ENCODE measurements at regions not wholly inside any gene's neighbourhood (a gene's known extent, or its start where the extent isn't known, plus 50 kb on each side); places are given as distances from the start of the nearest gene placed in this dataset.
"Not testable (repeated sequence)": the region's sequence is repeated elsewhere in the genome, so short reads cannot be mapped to it uniquely, and the experiment has no call there.

- no peak overlapping the region for H3K4me3 ChIP-seq
- H3K36me3 ChIP-seq: no peaks in the 10 kb centered on the region
- H3K9me3 ChIP-seq (replicated peaks): no peaks in the 10 kb centered on the region
- no peak for DNase-seq
- H3K4me1 ChIP-seq: no peaks in the 10 kb centered on the region
- H3K27me3 ChIP-seq: no peaks in the 10 kb centered on the region
- no peak overlapping the region for H3K27ac ChIP-seq
Measured at GRCh38 chr16:82295290-82296201, 125.5 kb upstream of the MPHOSPH6 start.

- H3K27ac ChIP-seq: no peak overlapping the region
- H3K27me3 ChIP-seq: no peaks in the 10 kb centered on the region
- no peaks in the 10 kb centered on the region for H3K9me3 ChIP-seq (replicated peaks)
- no peaks in the 10 kb centered on the region for H3K36me3 ChIP-seq
- DNase-seq: no peak
- H3K4me3 ChIP-seq: no peak overlapping the region
- no peaks in the 10 kb centered on the region for H3K4me1 ChIP-seq
Measured at GRCh38 chr16:82293671-82294070, 123.6 kb upstream of the MPHOSPH6 start.

DNA sequence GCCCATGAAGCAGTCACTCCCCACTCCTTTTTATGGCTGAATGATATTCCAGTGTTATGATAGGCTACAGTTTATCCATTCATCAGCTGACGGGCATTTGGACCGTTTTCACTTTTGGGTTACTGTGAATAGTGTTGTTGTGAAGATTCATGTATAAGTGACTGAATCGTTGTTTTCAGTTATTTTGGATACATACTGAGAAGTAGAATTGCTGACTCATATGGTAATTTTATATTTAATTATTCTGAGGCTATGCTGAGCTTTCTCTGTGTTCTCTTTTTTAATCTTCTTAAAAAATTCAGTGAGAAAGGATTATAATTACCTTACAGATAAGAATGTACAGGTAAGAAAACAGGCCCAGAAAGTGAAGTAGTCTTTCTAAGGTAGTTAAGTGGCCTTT lies 117.9 kb upstream of the MPHOSPH6 start:
- no peak for DNase-seq
- Histone ChIP-seq H3K4me3 (no peak overlapping the region), H3K9me3 (replicated peaks) (no peaks in the 10 kb centered on the region), H3K36me3 (no peaks in the 10 kb centered on the region), H3K4me1 (no peaks in the 10 kb centered on the region), H3K27ac (no peak overlapping the region), H3K27me3 (no peaks in the 10 kb centered on the region)

DNA sequence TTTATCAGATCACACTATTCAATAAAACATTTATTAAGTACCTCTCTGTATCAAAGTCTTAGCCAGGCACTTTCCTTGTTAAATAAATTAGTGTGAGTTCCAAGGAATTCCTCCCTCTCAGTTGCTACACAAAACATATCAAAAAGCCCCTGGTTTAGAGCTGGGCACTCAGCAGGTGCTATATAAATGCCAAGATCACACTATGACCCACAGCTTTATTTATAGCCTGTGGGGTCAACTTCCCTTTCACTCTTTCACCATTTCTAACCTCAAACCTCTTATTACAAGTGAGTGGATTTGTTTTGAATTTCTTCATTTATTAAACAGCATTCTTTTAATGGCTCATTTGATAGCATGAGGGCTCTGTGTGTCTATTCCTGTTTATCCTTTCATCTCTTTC lies 112.6 kb upstream of the MPHOSPH6 start:
- Histone ChIP-seq H3K4me3 (no peak overlapping the region), H3K36me3 (no peaks in the 10 kb centered on the region), H3K4me1 (no peaks in the 10 kb centered on the region), H3K27ac (no peak overlapping the region), H3K9me3 (replicated peaks) (no peaks in the 10 kb centered on the region), H3K27me3 (no peaks in the 10 kb centered on the region)
- no peak for DNase-seq

GRCh38 chr16:82281544-82281943 lies 111.5 kb upstream of the MPHOSPH6 start:
- no peak for DNase-seq
- H3K36me3 ChIP-seq: no peaks in the 10 kb centered on the region
- H3K4me1 ChIP-seq: no peaks in the 10 kb centered on the region
- H3K4me3 ChIP-seq: no peak overlapping the region
- H3K9me3 ChIP-seq (replicated peaks): no peaks in the 10 kb centered on the region
- no peaks in the 10 kb centered on the region for H3K27me3 ChIP-seq
- H3K27ac ChIP-seq: no peak overlapping the region

- H3K4me3 ChIP-seq: no peak overlapping the region
- H3K4me1 ChIP-seq: no peaks in the 10 kb centered on the region
- no peaks in the 10 kb centered on the region for H3K9me3 ChIP-seq (replicated peaks)
- H3K36me3 ChIP-seq: no peaks in the 10 kb centered on the region
- H3K27me3 ChIP-seq: no peaks in the 10 kb centered on the region
- H3K27ac ChIP-seq: no peak overlapping the region
- no peak for DNase-seq
Measured at GRCh38 chr16:82280867-82281266, 110.8 kb upstream of the MPHOSPH6 start.

GRCh38 chr16:82275349-82275748 lies 105.3 kb upstream of the MPHOSPH6 start:
- not testable (repeated sequence) for H3K4me3 ChIP-seq; H3K27ac ChIP-seq; DNase-seq; H3K36me3 ChIP-seq; H3K4me1 ChIP-seq; H3K27me3 ChIP-seq; H3K9me3 ChIP-seq (replicated peaks)

- H3K27me3 ChIP-seq: no peaks in the 10 kb centered on the region
- H3K27ac ChIP-seq: no peak overlapping the region
- no peaks in the 10 kb centered on the region for H3K9me3 ChIP-seq (replicated peaks)
- DNase-seq: no peak
- H3K4me3 ChIP-seq: no peak overlapping the region
- no peaks in the 10 kb centered on the region for H3K4me1 ChIP-seq
- no peaks in the 10 kb centered on the region for H3K36me3 ChIP-seq
Measured at GRCh38 chr16:82271636-82272035, 101.6 kb upstream of the MPHOSPH6 start.

DNA sequence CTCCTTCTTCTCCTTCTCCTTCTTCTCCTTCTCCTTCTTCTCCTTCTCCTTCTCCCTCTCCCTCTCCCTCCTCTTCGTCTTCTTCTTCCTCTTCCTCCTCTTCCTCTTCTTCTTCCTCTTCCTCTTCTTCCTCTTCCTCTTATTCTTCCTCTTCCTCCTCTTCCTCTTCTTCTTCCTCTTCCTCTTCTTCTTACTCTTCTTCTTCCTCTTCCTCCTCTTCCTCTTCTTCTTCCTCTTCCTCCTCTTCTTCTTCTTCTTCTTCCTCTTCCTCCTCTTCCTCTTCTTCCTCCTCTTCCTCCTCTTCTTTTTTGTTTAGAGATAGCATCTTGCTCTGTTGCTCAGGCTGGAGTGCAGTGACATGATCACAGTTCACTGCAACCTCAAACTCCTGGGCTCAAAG lies 97.7 kb upstream of the MPHOSPH6 start:
- not testable (repeated sequence) for H3K27me3 ChIP-seq; H3K36me3 ChIP-seq; H3K27ac ChIP-seq; H3K4me3 ChIP-seq; DNase-seq; H3K4me1 ChIP-seq; H3K9me3 ChIP-seq (replicated peaks)

GRCh38 chr16:82265809-82266208 lies 95.8 kb upstream of the MPHOSPH6 start:
- H3K27me3 ChIP-seq: no peaks in the 10 kb centered on the region
- H3K9me3 ChIP-seq (replicated peaks): no peaks in the 10 kb centered on the region
- H3K4me1 ChIP-seq: no peaks in the 10 kb centered on the region
- no peak for DNase-seq
- H3K36me3 ChIP-seq: no peaks in the 10 kb centered on the region
- H3K4me3 ChIP-seq: no peak overlapping the region
- H3K27ac ChIP-seq: no peak overlapping the region

DNA sequence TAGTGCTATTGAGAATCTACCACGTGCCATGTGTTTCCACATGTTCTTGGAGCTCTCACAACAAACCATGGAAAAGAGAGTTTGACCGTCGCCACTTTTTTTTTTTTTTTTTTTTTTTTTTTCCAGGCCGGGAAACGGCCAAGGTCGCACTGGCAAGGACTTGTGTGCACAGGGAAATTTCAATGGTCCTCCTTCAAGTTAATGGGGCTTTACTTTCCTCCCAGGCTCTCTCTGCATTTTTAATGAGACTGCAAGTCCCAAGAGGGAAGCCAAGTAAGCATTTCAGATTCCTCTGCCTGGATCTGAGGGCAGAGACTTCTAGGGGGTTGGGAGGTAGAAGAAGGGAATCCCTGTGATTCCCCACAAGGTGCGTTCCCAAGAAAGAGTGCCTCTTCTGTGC lies 94.7 kb upstream of the MPHOSPH6 start:
- H3K9me3 ChIP-seq (replicated peaks): no peaks in the 10 kb centered on the region
- no peaks in the 10 kb centered on the region for H3K27me3 ChIP-seq
- no peaks in the 10 kb centered on the region for H3K36me3 ChIP-seq
- no peak overlapping the region for H3K27ac ChIP-seq
- no peaks in the 10 kb centered on the region for H3K4me1 ChIP-seq
- DNase-seq: no peak
- no peak overlapping the region for H3K4me3 ChIP-seq

GRCh38 chr16:82263521-82264143 lies 93.6 kb upstream of the MPHOSPH6 start:
- Histone ChIP-seq H3K4me3 (no peak overlapping the region), H3K27ac (no peak overlapping the region), H3K9me3 (replicated peaks) (no peaks in the 10 kb centered on the region), H3K4me1 (no peaks in the 10 kb centered on the region), H3K36me3 (no peaks in the 10 kb centered on the region), H3K27me3 (no peaks in the 10 kb centered on the region)
- DNase-seq: peak; percentile 10 to 75

DNA sequence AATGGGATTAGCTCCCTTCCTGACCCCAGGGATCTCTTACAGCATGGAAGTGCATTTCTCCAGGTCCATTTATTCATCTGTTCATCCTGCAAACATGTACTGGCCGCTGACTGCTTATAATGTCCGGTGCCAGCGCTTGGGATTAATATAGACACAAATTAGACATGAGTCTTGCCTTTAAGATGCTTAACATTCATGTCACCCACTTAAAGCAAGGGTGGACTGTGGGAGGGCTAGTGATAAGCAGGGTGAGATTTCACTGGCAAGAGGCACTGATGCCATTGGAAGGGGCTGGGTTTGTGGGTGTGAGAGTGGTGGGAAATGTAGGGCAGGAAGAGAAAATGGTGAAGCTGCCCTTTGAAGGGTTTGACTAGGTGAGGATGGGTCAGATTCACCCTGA lies 92.2 kb upstream of the MPHOSPH6 start:
- Histone ChIP-seq H3K27ac (no peak overlapping the region), H3K27me3 (no peaks in the 10 kb centered on the region), H3K4me3 (no peak overlapping the region), H3K4me1 (no peaks in the 10 kb centered on the region), H3K9me3 (replicated peaks) (no peaks in the 10 kb centered on the region), H3K36me3 (no peaks in the 10 kb centered on the region)
- DNase-seq: no peak

- H3K36me3 ChIP-seq: no peaks in the 10 kb centered on the region
- no peak for DNase-seq
- no peaks in the 10 kb centered on the region for H3K9me3 ChIP-seq (replicated peaks)
- no peak overlapping the region for H3K27ac ChIP-seq
- H3K4me1 ChIP-seq: no peaks in the 10 kb centered on the region
- no peak overlapping the region for H3K4me3 ChIP-seq
- no peaks in the 10 kb centered on the region for H3K27me3 ChIP-seq
Measured at GRCh38 chr16:82260212-82260795, 90.3 kb upstream of the MPHOSPH6 start.

DNA sequence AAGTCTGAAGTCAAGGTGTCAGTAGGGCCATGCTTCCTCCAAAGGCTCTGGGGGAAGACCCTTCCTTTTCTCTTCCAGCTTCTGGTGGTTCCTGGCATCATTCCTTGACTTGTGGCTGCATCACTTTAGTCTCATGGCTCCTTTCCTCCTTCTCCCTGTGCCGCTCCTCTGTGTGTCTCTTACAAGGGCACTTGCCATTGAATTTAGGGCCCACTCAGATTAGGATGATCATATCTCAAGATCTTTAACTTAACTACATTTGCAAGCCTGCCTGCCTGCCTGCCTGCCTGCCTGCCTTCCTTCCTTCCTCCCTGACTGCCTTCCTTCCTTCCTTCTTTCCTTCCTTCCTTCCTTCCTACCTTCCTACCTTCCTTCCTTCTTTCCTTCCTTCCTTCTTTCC lies 89.7 kb upstream of the MPHOSPH6 start:
- no peaks in the 10 kb centered on the region for H3K4me1 ChIP-seq
- no peak overlapping the region for H3K4me3 ChIP-seq
- no peak for DNase-seq
- H3K36me3 ChIP-seq: no peaks in the 10 kb centered on the region
- H3K27me3 ChIP-seq: no peaks in the 10 kb centered on the region
- H3K9me3 ChIP-seq (replicated peaks): no peaks in the 10 kb centered on the region
- no peak overlapping the region for H3K27ac ChIP-seq

Measured in SJCRH30 (cell line).